ENCODE measurements at regions not wholly inside any gene's neighbourhood (a gene's known extent, or its start where the extent isn't known, plus 50 kb on each side); places are given as distances from the start of the nearest gene placed in this dataset.

DNA sequence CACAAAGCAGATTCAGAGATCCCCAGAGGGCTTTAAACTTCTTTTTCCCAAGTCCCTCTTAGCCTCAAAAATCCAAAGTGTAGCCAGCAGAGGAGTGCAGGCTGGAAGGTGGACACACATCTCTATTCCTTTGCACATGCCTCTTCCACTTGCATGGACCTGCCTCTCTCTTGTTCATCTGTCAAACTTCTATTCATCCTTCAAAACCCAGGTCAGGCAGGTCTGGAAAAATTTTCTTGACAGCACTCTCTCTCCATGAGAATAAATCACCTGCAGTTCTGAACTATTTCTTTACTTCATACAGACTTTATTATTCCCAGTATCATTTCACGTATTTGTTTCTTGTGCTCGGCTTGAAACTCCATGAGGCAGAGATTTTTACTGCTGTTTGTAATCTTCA lies 127.5 kb downstream of the SS18 start:
- peaks cover 22% of the 10 kb centered on the region for H3K27me3 Mint-ChIP-seq
- H3K4me1 Mint-ChIP-seq, result no peaks in the 10 kb centered on the region
- H3K4me3 Mint-ChIP-seq, result no peak overlapping the region
- H3K9me3 Mint-ChIP-seq, result no peaks in the 10 kb centered on the region
- DNase-seq, result no peak
- H3K27ac Mint-ChIP-seq, result no peak overlapping the region
- H3K36me3 Mint-ChIP-seq, result no peaks in the 10 kb centered on the region

DNA sequence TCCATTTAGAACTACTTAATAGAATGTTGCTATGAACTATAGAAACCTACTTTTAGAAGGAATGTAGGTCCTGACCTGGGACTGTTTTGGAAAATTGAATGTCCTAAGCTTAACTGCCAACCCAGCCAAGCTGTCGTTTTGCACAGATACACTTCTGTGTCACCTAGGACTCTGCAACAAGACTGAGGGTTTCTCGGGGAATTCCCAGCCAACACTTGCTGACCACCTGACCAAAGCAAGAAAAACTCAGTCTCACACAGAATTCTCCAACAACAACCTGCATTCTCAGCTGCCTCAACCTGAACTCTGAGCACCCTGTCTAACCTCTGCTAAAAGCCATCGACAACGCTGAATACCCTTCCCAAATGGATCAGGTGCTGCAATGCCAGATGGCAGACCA lies 128.2 kb downstream of the SS18 start:
- Mint-ChIP-seq H3K4me1 (no peaks in the 10 kb centered on the region), H3K36me3 (no peaks in the 10 kb centered on the region), H3K9me3 (no peaks in the 10 kb centered on the region), H3K27ac (no peak overlapping the region), H3K27me3 (peaks cover 18% of the 10 kb centered on the region), H3K4me3 (no peak overlapping the region)
- no peak for DNase-seq

DNA sequence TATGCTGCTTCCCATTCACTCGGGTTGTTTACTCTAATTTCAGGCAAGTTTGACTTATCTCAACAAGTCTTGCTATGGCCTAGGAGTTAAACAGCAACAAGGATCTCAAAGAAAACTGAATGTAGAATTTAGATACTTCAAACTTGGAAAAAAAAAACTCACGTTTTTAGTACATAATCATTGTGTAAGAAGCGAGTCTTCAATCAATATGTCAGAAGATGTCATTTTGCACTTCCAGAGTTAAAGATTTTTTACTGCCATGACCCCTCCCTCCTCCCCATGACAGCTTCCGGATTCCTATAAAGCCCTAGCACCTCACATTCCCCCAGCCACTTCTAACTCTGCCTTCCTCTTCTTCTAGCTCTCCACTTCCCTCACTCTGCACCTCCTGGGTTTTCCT lies 133.4 kb downstream of the SS18 start:
- H3K9me3 Mint-ChIP-seq, result no peaks in the 10 kb centered on the region
- no peak overlapping the region for H3K27ac Mint-ChIP-seq

DNA sequence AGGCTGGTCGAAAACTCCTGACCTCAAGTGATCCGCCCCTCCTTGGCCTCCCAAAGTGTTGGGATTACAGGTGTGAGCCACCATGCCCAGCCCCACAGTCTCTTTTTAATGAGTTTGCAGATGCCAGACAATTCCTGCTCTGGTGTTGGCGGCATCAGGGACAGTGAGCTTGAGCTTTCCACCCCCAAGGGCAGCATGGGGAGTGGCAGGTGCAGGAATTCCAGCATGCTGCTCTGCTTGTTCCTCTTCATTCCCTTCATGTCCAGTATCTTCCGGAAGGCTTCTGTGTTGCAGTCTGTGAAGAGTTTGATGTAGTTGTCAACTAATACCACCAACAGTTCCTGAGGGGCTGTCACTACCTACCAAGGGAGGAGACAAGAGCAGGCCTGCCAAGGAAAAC lies 137.3 kb downstream of the SS18 start:
- H3K9me3 Mint-ChIP-seq, result no peaks in the 10 kb centered on the region
- DNase-seq, result no peak
- H3K36me3 Mint-ChIP-seq, result no peaks in the 10 kb centered on the region
- no peak overlapping the region for H3K4me3 Mint-ChIP-seq
- H3K27ac Mint-ChIP-seq, result no peak overlapping the region
- peaks cover 9% of the 10 kb centered on the region for H3K4me1 Mint-ChIP-seq
- no peaks in the 10 kb centered on the region for H3K27me3 Mint-ChIP-seq

More for the DNA sequence above, 133.4 kb downstream of the SS18 start:
- H3K27me3 Mint-ChIP-seq, result no peaks in the 10 kb centered on the region
- no peaks in the 10 kb centered on the region for H3K36me3 Mint-ChIP-seq
- H3K4me3 Mint-ChIP-seq, result no peak overlapping the region
- DNase-seq, result no peak
- peaks cover 9% of the 10 kb centered on the region for H3K4me1 Mint-ChIP-seq

DNA sequence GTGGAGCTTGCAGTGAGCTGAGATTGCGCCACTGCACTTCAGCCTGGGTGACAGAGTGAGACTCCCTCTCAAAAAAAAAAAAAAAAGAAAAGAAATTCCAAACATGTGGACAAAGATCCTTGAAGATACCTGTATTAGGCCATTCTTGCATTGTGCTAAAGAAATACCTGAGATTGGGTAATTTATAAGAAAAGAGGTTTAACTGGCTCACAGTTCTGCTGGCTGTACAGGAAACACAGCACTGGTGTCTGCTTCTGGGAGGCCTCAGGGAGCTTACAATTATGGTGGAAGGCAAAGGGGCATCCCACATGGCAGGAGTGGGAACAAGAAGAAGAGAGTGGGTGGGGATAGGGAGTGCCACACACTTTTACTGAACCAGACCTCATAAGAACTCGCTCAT lies 140.1 kb downstream of the SS18 start:
- DNase-seq, result no peak
- no peaks in the 10 kb centered on the region for H3K27me3 Mint-ChIP-seq
- peaks cover 9% of the 10 kb centered on the region for H3K4me1 Mint-ChIP-seq
- no peak overlapping the region for H3K27ac Mint-ChIP-seq
- H3K9me3 Mint-ChIP-seq, result no peaks in the 10 kb centered on the region
- no peak overlapping the region for H3K4me3 Mint-ChIP-seq
- no peaks in the 10 kb centered on the region for H3K36me3 Mint-ChIP-seq

DNA sequence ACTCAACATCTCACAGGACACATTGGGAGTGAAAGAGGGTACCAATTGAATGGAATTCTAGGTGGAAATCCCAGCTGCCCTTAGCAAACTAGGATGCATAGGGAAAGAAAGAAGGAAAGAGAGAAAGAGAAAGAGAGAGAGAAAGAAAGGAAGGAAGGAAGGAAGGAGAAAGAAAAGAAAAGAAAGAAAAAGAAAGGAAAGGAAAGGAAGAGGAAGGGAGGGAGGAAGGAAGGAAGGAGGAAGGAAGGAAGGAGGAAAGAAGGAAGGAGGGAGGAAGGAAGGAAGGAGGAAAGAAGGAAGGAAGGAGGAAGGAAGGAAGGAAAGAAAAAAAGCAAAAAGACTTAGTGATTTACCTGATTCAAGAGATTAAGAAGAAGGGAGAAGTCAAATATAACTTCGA lies 143.9 kb downstream of the SS18 start:
- Mint-ChIP-seq H3K27me3 (no peaks in the 10 kb centered on the region), H3K9me3 (no peaks in the 10 kb centered on the region), H3K27ac (no peak overlapping the region), H3K4me3 (no peak overlapping the region), H3K36me3 (no peaks in the 10 kb centered on the region), H3K4me1 (no peaks in the 10 kb centered on the region)
- DNase-seq, result no peak

DNA sequence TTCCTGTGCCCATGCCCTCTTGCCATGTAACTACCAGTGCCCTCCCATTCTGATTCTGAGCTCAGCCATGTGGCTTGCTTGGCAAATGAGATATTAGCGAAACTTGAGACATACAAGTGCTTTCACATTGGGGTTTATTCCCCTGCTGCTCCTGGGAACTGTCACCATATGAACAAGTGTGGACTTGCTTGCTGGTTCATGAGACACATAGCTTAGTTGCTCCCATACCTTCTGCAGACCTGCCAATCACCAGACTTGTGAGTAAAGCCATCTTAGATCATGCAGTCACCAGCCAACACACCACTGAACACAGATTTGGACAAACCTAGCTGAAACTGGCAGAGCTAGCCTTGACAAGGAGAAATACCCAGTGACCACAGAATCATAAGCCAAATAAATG lies 155.1 kb downstream of the SS18 start:
- H3K27me3 Mint-ChIP-seq, result peaks cover 7% of the 10 kb centered on the region
- no peaks in the 10 kb centered on the region for H3K4me1 Mint-ChIP-seq
- H3K9me3 Mint-ChIP-seq, result no peaks in the 10 kb centered on the region
- no peaks in the 10 kb centered on the region for H3K36me3 Mint-ChIP-seq
- no peak overlapping the region for H3K27ac Mint-ChIP-seq
- H3K4me3 Mint-ChIP-seq, result no peak overlapping the region
- no peak for DNase-seq

DNA sequence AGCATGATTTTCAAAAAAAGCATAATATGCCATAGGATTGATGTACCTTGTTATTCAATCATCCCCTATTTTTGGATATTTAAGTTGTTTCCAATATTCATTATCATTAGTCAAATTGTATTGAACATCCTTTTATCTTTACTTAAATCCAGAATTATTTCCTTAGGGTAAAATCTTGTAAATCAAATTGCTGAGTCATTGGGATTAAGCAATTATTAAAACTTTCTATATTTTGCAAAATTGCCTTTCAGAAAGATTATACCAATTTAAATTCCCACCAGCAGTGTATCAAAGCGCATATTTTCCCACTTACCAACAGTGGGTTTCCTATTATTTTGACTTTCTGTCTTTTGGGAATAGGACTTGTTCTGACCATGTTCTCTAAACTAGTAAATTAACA lies 159.3 kb downstream of the SS18 start:
- Mint-ChIP-seq H3K27me3 (no peaks in the 10 kb centered on the region), H3K4me1 (peaks cover 3% of the 10 kb centered on the region), H3K9me3 (no peaks in the 10 kb centered on the region), H3K36me3 (no peaks in the 10 kb centered on the region), H3K4me3 (no peak overlapping the region), H3K27ac (no peak overlapping the region)
- DNase-seq, result no peak

DNA sequence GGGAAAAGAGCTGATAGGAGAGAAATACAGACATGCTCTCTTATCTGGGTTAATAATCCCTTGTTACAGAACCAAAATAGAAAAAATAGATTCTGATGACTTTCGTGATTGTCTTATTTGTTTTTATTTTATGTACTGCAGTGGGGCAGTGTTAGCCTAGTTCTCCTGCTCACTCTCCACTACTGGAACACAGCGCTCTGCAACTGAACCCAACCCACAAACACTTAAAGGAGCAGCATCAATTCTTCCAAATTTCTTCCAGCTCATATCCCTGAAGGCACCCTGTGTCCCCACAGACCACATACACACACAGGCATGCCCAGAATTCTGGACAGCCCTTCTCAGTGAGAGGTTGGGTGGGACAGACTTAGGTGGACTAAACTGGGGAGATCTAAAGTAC lies 160.6 kb downstream of the SS18 start:
- no peak for DNase-seq
- H3K36me3 Mint-ChIP-seq, result no peaks in the 10 kb centered on the region
- no peaks in the 10 kb centered on the region for H3K9me3 Mint-ChIP-seq
- peaks cover 3% of the 10 kb centered on the region for H3K4me1 Mint-ChIP-seq
- no peak overlapping the region for H3K27ac Mint-ChIP-seq
- no peak overlapping the region for H3K4me3 Mint-ChIP-seq
- no peaks in the 10 kb centered on the region for H3K27me3 Mint-ChIP-seq

DNA sequence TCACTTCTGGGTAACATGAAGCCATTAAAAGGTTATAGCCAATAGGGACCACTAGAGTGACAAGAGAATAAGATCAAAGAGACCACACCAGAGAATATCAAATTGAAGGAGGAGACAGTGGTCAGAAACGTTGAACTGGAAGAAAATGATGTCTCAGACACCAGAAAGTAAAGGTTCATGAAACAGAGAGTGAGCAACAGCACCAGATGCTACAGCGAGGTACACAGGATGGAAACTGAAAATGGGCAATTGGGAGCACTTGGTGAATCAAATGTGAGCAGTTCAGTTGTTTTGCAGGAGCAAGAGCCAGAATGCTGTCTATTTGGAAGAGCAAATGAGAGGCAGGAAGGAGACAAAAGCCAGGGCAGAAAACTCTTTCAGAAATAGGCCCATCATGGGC lies 162.6 kb downstream of the SS18 start:
- Mint-ChIP-seq H3K4me1 (peaks cover 3% of the 10 kb centered on the region), H3K9me3 (no peaks in the 10 kb centered on the region), H3K27me3 (no peaks in the 10 kb centered on the region), H3K36me3 (no peaks in the 10 kb centered on the region), H3K4me3 (no peak overlapping the region), H3K27ac (no peak overlapping the region)
- DNase-seq, result no peak

DNA sequence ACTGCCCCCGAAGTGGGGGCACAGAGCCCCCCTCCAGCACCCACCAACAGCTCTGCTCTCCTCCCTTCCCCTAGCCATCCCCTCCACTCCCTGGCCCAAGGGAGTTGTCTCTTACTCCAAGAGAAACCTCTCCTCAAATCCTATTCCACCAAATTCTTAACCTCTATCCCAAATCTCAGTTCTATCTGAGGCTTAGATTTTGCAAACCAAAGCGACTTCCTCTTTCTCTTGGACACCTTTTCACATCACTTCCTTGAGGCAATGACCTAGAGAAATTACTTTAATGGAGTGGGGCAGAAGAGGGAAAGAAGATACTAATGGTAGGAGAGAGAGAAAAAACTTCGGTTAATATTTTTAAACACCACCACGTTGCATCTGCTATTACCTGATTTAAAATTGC lies 167.2 kb downstream of the SS18 start:
- Mint-ChIP-seq H3K27ac (no peak overlapping the region), H3K9me3 (no peaks in the 10 kb centered on the region), H3K27me3 (peaks cover 6% of the 10 kb centered on the region), H3K36me3 (no peaks in the 10 kb centered on the region), H3K4me3 (no peak overlapping the region), H3K4me1 (peaks cover 3% of the 10 kb centered on the region)
- DNase-seq, result no peak

DNA sequence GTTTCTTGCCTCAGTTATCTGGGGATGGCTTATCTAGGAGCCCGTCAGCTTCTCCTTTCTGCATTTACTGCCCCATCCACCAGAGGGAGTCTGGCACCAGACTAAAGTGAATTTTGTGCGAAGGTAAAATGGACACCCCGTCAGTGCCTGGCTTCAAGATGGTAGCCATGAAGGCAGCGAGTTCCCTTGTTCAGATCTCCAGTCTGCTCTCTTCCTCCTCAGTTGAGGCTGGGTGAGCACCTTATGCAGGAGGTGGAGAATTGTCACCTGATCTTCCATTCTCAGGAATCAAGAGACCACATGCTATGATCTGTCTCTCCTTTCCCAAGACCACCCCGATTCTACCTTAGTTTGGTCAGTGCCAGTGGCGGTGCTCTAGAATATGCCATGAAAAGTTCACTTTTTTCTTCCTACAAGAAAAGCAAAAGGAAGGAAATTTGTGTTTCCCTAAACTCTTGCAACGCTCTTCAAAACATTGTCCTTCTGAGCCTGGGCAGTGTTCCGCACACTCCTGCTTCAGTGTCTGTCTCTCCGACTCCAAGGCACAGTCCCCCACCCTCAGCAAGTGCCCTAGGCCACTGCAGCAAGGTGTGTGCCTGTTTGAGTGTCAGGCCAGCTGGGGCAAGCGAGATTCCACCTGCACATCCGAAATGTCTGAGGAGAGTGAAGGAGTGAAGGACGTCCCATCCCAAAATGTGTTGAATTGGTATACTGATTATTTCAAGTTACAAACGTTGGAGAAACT lies 168.6 kb downstream of the SS18 start:
- no peak overlapping the region for H3K27ac Mint-ChIP-seq
- peaks cover 6% of the 10 kb centered on the region for H3K27me3 Mint-ChIP-seq
- no peaks in the 10 kb centered on the region for H3K4me1 Mint-ChIP-seq
- H3K4me3 Mint-ChIP-seq, result no peak overlapping the region
- H3K36me3 Mint-ChIP-seq, result no peaks in the 10 kb centered on the region
- H3K9me3 Mint-ChIP-seq, result no peaks in the 10 kb centered on the region
- peak; percentile 45 for DNase-seq

DNA sequence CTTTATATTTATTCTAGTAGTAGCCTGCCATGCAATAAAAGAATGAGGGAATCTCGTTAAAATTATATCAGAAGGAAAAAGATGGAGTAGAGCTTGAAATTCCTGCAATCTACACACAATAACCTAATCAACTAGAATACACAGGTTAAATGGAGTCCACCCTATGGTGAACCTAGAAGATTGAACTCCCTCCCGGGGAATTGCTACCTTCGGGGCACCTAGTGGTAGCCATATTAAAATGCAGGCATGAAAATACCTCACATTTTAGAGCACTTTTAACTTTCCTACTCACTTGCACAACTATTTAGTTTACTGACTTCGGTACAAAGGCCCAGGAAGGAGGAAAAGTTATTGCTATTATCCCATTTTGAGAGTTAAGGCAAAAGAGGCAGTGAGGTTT lies 174.5 kb downstream of the SS18 start:
- no peaks in the 10 kb centered on the region for H3K36me3 Mint-ChIP-seq
- no peak for DNase-seq
- no peak overlapping the region for H3K4me3 Mint-ChIP-seq
- H3K4me1 Mint-ChIP-seq, result no peaks in the 10 kb centered on the region
- H3K27me3 Mint-ChIP-seq, result peaks cover 12% of the 10 kb centered on the region
- H3K9me3 Mint-ChIP-seq, result no peaks in the 10 kb centered on the region
- H3K27ac Mint-ChIP-seq, result no peak overlapping the region

DNA sequence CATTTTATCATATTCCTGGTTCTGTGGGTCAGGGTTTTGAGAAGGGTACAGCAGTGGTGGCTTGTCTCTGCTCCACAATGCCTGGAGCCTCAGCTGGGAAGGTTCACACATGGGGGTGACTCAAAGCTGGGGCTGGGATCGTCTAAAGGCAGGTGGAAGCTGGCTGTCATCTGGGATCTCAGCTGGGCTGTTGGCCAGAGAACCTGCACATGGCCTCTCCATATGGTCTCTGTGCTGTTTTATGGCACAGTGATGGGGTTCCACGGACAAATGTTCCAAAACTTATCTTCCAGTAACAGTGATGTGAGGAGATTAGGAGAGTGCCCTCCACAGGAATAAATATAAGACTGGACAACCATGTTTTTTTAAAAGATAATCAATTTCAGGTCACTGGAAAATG lies 191.4 kb downstream of the SS18 start:
- Mint-ChIP-seq H3K36me3 (no peaks in the 10 kb centered on the region), H3K9me3 (peaks cover 2% of the 10 kb centered on the region), H3K4me1 (no peaks in the 10 kb centered on the region), H3K27ac (no peak overlapping the region), H3K4me3 (no peak overlapping the region), H3K27me3 (peaks cover 12% of the 10 kb centered on the region)
- DNase-seq, result no peak

DNA sequence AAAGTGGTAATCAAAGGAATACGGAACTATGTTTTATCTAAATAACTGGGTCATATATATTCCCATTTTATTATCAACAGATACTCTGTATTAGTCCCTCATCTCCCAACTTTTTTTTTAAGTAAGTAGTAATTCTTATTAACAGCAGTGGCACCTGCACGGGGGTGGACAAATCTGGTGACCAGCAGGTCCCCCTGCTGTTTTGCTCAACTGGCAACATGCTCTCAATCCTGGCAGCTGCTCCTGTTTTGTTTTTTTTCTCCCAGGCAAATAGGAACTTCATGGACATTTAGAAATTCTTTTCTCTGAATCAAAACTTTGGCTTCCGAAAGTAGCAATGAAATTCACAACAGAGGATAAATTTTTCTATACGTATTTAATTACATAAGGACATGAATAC lies 193.5 kb downstream of the SS18 start:
- peaks cover under 1% of the 10 kb centered on the region for H3K9me3 Mint-ChIP-seq
- no peak overlapping the region for H3K27ac Mint-ChIP-seq
- no peak for DNase-seq
- no peak overlapping the region for H3K4me3 Mint-ChIP-seq
- H3K4me1 Mint-ChIP-seq, result no peaks in the 10 kb centered on the region
- H3K27me3 Mint-ChIP-seq, result peaks cover 11% of the 10 kb centered on the region
- H3K36me3 Mint-ChIP-seq, result no peaks in the 10 kb centered on the region

DNA sequence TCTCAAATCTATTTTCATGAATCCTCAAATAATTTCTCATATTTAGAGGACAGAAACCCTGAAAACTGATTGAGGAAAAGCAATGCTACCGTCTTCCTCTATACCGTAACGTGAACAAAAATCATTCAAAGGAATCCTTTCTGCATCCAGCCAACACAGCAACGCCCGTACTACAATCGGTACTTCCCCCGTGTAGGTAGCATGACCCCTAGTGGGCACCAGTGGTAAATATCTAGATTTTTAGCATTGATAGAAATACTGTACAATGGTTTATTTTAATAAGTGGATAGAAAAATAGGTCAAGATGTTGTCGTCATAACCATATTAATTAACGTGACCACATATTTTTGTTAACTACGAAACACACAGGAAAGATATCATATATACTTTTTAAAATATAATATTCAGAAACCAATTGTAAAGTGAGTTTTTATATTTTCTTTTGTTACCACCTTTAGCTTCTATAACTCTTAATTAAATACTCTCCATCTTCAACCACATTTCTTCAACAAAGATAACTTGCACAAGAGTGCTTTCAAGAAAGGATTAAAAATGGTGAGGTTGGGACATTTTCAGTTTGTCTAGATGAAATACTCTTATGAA lies 194.1 kb downstream of the SS18 start:
- Mint-ChIP-seq H3K4me1 (no peaks in the 10 kb centered on the region), H3K27ac (no peak overlapping the region), H3K36me3 (no peaks in the 10 kb centered on the region), H3K27me3 (peaks cover 12% of the 10 kb centered on the region), H3K4me3 (no peak overlapping the region), H3K9me3 (no peaks in the 10 kb centered on the region)
- no peak for DNase-seq

Data from activated naive CD8-positive, alpha-beta T cell treated with anti-CD3 and anti-CD28 coated beads for 36 hours (primary cell).